ENCODE measurements at regions not wholly inside any gene's neighbourhood (a gene's known extent, or its start where the extent isn't known, plus 50 kb on each side); places are given as distances from the start of the nearest gene placed in this dataset.

DNA sequence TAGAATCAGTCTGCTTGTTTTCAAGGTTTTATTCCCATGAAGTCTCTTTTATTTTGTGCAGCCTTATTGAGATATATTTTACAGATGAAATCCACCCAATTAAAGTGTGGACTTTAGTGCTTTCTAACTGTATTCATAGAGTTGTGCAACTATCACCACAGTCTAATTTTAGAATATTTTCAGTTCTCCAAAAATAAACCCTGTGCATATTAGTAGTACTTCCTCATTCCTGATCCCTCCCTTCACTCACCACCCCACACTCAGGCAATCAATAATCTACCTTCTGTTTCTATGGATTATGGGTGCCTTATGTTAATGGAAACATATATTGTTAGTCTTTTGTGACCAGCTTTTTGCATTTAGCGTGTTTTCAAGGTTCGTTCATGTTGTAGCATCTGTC, 185.7 kb upstream of the TMEM72 start:
- no peak for TF ChIP-seq RARB (CRISPR knock-in tag; IDR thresholded peaks at IDR 0.05)
- no peak for TF ChIP-seq TOX (CRISPR knock-in tag; IDR thresholded peaks at IDR 0.05; ENCODE audit: borderline replicate concordance)
- TF ChIP-seq BACH2 (CRISPR knock-in tag; IDR thresholded peaks at IDR 0.05; ENCODE audit: borderline replicate concordance): no peak
- no peak for TF ChIP-seq ZNF70 (CRISPR knock-in tag; IDR thresholded peaks at IDR 0.05)
- no peak for TF ChIP-seq OSR1 (CRISPR knock-in tag; IDR thresholded peaks at IDR 0.05)
- TF ChIP-seq ZC3H10 (CRISPR knock-in tag; IDR thresholded peaks at IDR 0.05): no peak
- TF ChIP-seq, protein P1, sequence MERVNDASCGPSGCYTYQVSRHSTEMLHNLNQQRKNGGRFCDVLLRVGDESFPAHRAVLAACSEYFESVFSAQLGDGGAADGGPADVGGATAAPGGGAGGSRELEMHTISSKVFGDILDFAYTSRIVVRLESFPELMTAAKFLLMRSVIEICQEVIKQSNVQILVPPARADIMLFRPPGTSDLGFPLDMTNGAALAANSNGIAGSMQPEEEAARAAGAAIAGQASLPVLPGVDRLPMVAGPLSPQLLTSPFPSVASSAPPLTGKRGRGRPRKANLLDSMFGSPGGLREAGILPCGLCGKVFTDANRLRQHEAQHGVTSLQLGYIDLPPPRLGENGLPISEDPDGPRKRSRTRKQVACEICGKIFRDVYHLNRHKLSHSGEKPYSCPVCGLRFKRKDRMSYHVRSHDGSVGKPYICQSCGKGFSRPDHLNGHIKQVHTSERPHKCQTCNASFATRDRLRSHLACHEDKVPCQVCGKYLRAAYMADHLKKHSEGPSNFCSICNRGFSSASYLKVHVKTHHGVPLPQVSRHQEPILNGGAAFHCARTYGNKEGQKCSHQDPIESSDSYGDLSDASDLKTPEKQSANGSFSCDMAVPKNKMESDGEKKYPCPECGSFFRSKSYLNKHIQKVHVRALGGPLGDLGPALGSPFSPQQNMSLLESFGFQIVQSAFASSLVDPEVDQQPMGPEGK (CRISPR knock-in tag; IDR thresholded peaks at IDR 0.05; ENCODE audit: borderline replicate concordance): no peak
- no peak for TF ChIP-seq PPARA (CRISPR knock-in tag; IDR thresholded peaks at IDR 0.05; ENCODE audit: borderline replicate concordance)
- TF ChIP-seq TCF4 (CRISPR knock-in tag; IDR thresholded peaks at IDR 0.05; ENCODE audit: borderline replicate concordance): no peak
- no peak for TF ChIP-seq GLIS3 (CRISPR knock-in tag; IDR thresholded peaks at IDR 0.05)

Data from SK-N-SH treated with all-trans-retinoic acid at 6 μM for 48 hours (cell line).